HepG2 (cell line): ENCODE measurements at regions not wholly inside any gene's neighbourhood (a gene's known extent, or its start where the extent isn't known, plus 50 kb on each side); places are given as distances from the start of the nearest gene placed in this dataset.

Source experiments
- FOXC1 ChIP-seq: sonication (generic); formaldehyde crosslinking; IDR thresholded peaks from 2 replicates; pipeline ENCODE4 v1.8.0; 2022; ENCODE audit warnings: mild to moderate bottlenecking, missing genetic modification reagents, borderline replicate concordance
- GABPB1 ChIP-seq: IDR thresholded peaks from 2 replicates; pipeline ENCODE4 v1.6.1; 2016; ENCODE audit warnings: mild to moderate bottlenecking, missing genetic modification reagents, moderate library complexity, missing compliant biosample characterization
- KMT2A ChIP-seq: sonication (generic); formaldehyde crosslinking; IDR thresholded peaks from 2 replicates; pipeline ENCODE4 v1.4.0; 2020; ENCODE audit warnings: missing genetic modification reagents
- LBX2 ChIP-seq: sonication (generic); formaldehyde crosslinking; IDR thresholded peaks from 2 replicates; pipeline ENCODE4 v1.5.0; 2020; ENCODE audit warnings: missing genetic modification reagents, mild to moderate bottlenecking, borderline replicate concordance
- MTF2 ChIP-seq: sonication (generic); formaldehyde crosslinking; IDR thresholded peaks from 2 replicates; pipeline ENCODE4 v1.5.0; 2020; ENCODE audit warnings: missing genetic modification reagents, borderline replicate concordance
- SNAPC2 ChIP-seq: sonication (generic); formaldehyde crosslinking; IDR thresholded peaks from 2 replicates; pipeline ENCODE4 v1.8.1; 2022; ENCODE audit warnings: mild to moderate bottlenecking, missing genetic modification reagents
- SP5 ChIP-seq: IDR thresholded peaks from 2 replicates; pipeline ENCODE4 v1.6.1; 2016; ENCODE audit warnings: low read depth, borderline replicate concordance
- TARDBP ChIP-seq: sonication (generic); formaldehyde crosslinking; IDR thresholded peaks from 2 replicates; pipeline ENCODE4 v1.8.0; 2022; ENCODE audit warnings: mild to moderate bottlenecking, missing genetic modification reagents
- WIZ ChIP-seq: sonication (generic); formaldehyde crosslinking; IDR thresholded peaks from 2 replicates; pipeline ENCODE4 v1.5.1; 2020; ENCODE audit warnings: mild to moderate bottlenecking, missing genetic modification reagents
- ZNF441 ChIP-seq: sonication (generic); formaldehyde crosslinking; IDR thresholded peaks from 2 replicates; pipeline ENCODE4 v1.7.0; 2021; ENCODE audit warnings: missing genetic modification reagents, borderline replicate concordance
- ZNF510 ChIP-seq: sonication (generic); formaldehyde crosslinking; IDR thresholded peaks from 2 replicates; pipeline ENCODE4 v1.4.0; 2020; ENCODE audit warnings: low read depth, mild to moderate bottlenecking, missing genetic modification reagents
- ZNF674 ChIP-seq: sonication (generic); formaldehyde crosslinking; IDR thresholded peaks from 2 replicates; pipeline ENCODE4 v1.5.0; 2020; ENCODE audit warnings: low read depth, mild to moderate bottlenecking, missing genetic modification reagents
- ZSCAN30 ChIP-seq: sonication (generic); formaldehyde crosslinking; IDR thresholded peaks from 2 replicates; pipeline ENCODE4 v1.5.0; 2020; ENCODE audit warnings: mild to moderate bottlenecking, missing genetic modification reagents
- ZSCAN31 ChIP-seq: sonication (generic); formaldehyde crosslinking; IDR thresholded peaks from 2 replicates; pipeline ENCODE4 v1.5.0; 2020; ENCODE audit warnings: low read depth, mild to moderate bottlenecking, missing genetic modification reagents

GRCh38 chr6:37101991-37102298, 68.0 kb upstream of the PIM1 start (continued):
- TF ChIP-seq FOXC1 (CRISPR knock-in tag) (peak; percentile 42), ZSCAN30 (CRISPR knock-in tag) (no peak), GABPB1 (CRISPR knock-in tag) (no peak), ZNF510 (CRISPR knock-in tag) (peak; percentile 45; the same call in 1 of the 2 replicates), SNAPC2 (CRISPR knock-in tag) (no peak), TARDBP (CRISPR knock-in tag) (peak; percentile 9; the same call in 1 of the 2 replicates), ZNF674 (CRISPR knock-in tag) (0 out of 2 replicates have a peak, but pooled peaks have one; percentile 41), MTF2 (CRISPR knock-in tag) (no peak), LBX2 (CRISPR knock-in tag) (0 out of 2 replicates have a peak, but pooled peaks have one; percentile 8), WIZ (CRISPR knock-in tag) (no peak), KMT2A (CRISPR knock-in tag) (no peak), ZSCAN31 (0 out of 2 replicates have a peak, but pooled peaks have one; percentile 52), ZNF441 (CRISPR knock-in tag) (no peak), SP5 (CRISPR knock-in tag) (no peak)
